A673 (cell line): ENCODE measurements at regions not wholly inside any gene's neighbourhood (a gene's known extent, or its start where the extent isn't known, plus 50 kb on each side); places are given as distances from the start of the nearest gene placed in this dataset.

ENCODE experiments used
- BruUV-seq: library from RNA; stranded (reverse); fragments of 400-500 nt; replicated peaks from 2 replicates; lab custom pipeline; 2021; lab: Mats Ljungman, UMichigan
- CTCF ChIA-PET: fragments of 300-600 bp; sonication (Branson Sonifier 250); formaldehyde crosslinking; loops from one replicate; lab custom pipeline; 2022; ENCODE audit warnings: antibody characterized with exemption; lab: Charles Lee
- POLR2A ChIA-PET: fragments of 300-600 bp; sonication (Branson Sonifier 250); formaldehyde crosslinking; loops from one replicate; lab custom pipeline; 2022; ENCODE audit warnings: antibody characterized with exemption; ENCODE audit not compliant: low non-redundant PET; lab: Charles Lee
- DNase-seq: peaks from one replicate; pipeline ENCODE4 v3.0.0-alpha.2; 2015; ENCODE audit warnings: low spot score
- H3K27ac ChIP-seq: fragments of 200-600 bp; sonication (generic); 2 replicates; pipeline ENCODE4 v1.5.1; 2016; ENCODE audit warnings: mixed run types, low read depth, mild to moderate bottlenecking, mixed read lengths, antibody characterized with exemption, low read length; ENCODE audit not compliant: poor library complexity, severe bottlenecking
- H3K27me3 ChIP-seq: fragments of 200-600 bp; sonication (generic); replicated peaks from 2 replicates; pipeline ENCODE4 v1.6.1; 2017; ENCODE audit warnings: mixed run types, low read depth, mild to moderate bottlenecking, mixed read lengths, antibody characterized with exemption, low read length; ENCODE audit not compliant: insufficient read depth, poor library complexity
- H3K36me3 ChIP-seq: fragments of 200-600 bp; sonication (generic); 2 replicates; pipeline ENCODE4 v1.6.1; 2016; ENCODE audit warnings: mixed run types, mild to moderate bottlenecking, mixed read lengths, antibody characterized with exemption, low read length; ENCODE audit not compliant: insufficient read depth, poor library complexity, severe bottlenecking
- H3K4me1 ChIP-seq: fragments of 200-600 bp; sonication (generic); 2 replicates; pipeline ENCODE4 v1.6.1; 2017; ENCODE audit warnings: mixed run types, mild to moderate bottlenecking, mixed read lengths, antibody characterized with exemption, low read length; ENCODE audit not compliant: insufficient read depth, poor library complexity, severe bottlenecking
- H3K4me3 ChIP-seq: fragments of 200-600 bp; sonication (generic); 2 replicates; pipeline ENCODE4 v1.5.1; 2016; ENCODE audit warnings: low read depth, mixed run types, mild to moderate bottlenecking, mixed read lengths, low read length; ENCODE audit not compliant: poor library complexity, severe bottlenecking
- H3K9me3 ChIP-seq: fragments of 200-600 bp; sonication (generic); 2 replicates; pipeline ENCODE4 v1.6.1; 2016; ENCODE audit warnings: mixed run types, low read depth, mild to moderate bottlenecking, mixed read lengths, antibody characterized with exemption, low read length; ENCODE audit not compliant: poor library complexity, severe bottlenecking
- CTCF ChIP-seq: fragments of 300-800, 200-600 bp; sonication (generic); conservative IDR thresholded peaks from 2 replicates; pipeline ENCODE4 v1.5.1; 2017; ENCODE audit warnings: low read depth, mild to moderate bottlenecking, antibody characterized with exemption, low read length, moderate library complexity, mixed read lengths
- EZH2 ChIP-seq: fragments of 200-600 bp; sonication (generic); IDR thresholded peaks from 2 replicates; pipeline ENCODE4 v1.6.1; 2017; ENCODE audit warnings: borderline replicate concordance, low read depth, mild to moderate bottlenecking, mixed read lengths, antibody characterized with exemption, low read length; ENCODE audit not compliant: poor library complexity, severe bottlenecking
- intact Hi-C: fragments of 100-400 bp; cut with micrococcal nuclease; formaldehyde crosslinking; loops from one replicate; pipeline ENCODE4 v1.10.0; 2022; ENCODE audit not compliant: unreplicated experiment

GRCh38 chr3:165355316-165355715 lies 159.1 kb upstream of the SLITRK3 start:
- TF ChIP-seq EZH2 = no peak
- H3K36me3 ChIP-seq = no peaks in the 10 kb centered on the region
- no peak overlapping the region for H3K4me3 ChIP-seq
- BruUV-seq = no TSS peak
- intact Hi-C loops = no loop called here
- ChIA-PET POLR2A (no interaction called here), CTCF (no interaction called here)
- no peaks in the 10 kb centered on the region for H3K4me1 ChIP-seq
- H3K27me3 ChIP-seq = no peaks in the 10 kb centered on the region
- no peaks in the 10 kb centered on the region for H3K9me3 ChIP-seq
- DNase-seq = no peak
- H3K27ac ChIP-seq = no peak overlapping the region

- POLR2A ChIA-PET = no interaction called here
- H3K36me3 ChIP-seq = no peaks in the 10 kb centered on the region
- CTCF ChIA-PET = no interaction called here
- H3K4me3 ChIP-seq = no peak overlapping the region
- no peak overlapping the region for H3K27ac ChIP-seq
- no peaks in the 10 kb centered on the region for H3K27me3 ChIP-seq
- intact Hi-C loops = no loop called here
- no peak for DNase-seq
- TF ChIP-seq EZH2 (no peak), CTCF (no peak)
- H3K4me1 ChIP-seq = no peaks in the 10 kb centered on the region
- no peaks in the 10 kb centered on the region for H3K9me3 ChIP-seq
- BruUV-seq = no TSS peak
These were observed 151.3 kb upstream of the SLITRK3 start for GRCh38 chr3:165347526-165347925.

- no peaks in the 10 kb centered on the region for H3K4me1 ChIP-seq
- H3K4me3 ChIP-seq = no peak overlapping the region
- no peaks in the 10 kb centered on the region for H3K9me3 ChIP-seq
- no peak overlapping the region for H3K27ac ChIP-seq
- H3K36me3 ChIP-seq = no peaks in the 10 kb centered on the region
- BruUV-seq = no TSS peak
- TF ChIP-seq CTCF (no peak), EZH2 (no peak)
- intact Hi-C loops = no loop called here
- ChIA-PET CTCF (no interaction called here), POLR2A (no interaction called here)
- no peaks in the 10 kb centered on the region for H3K27me3 ChIP-seq
- DNase-seq = no peak
These were observed 150.3 kb upstream of the SLITRK3 start for GRCh38 chr3:165346503-165346902.

GRCh38 chr3:165343185-165343584 lies 147.0 kb upstream of the SLITRK3 start:
- Histone ChIP-seq H3K36me3 (no peaks in the 10 kb centered on the region), H3K4me1 (no peaks in the 10 kb centered on the region), H3K27ac (no peak overlapping the region), H3K4me3 (no peak overlapping the region), H3K27me3 (no peaks in the 10 kb centered on the region), H3K9me3 (no peaks in the 10 kb centered on the region)
- DNase-seq = no peak
- intact Hi-C loops = no loop called here
- BruUV-seq = no TSS peak
- ChIA-PET POLR2A (no interaction called here), CTCF (no interaction called here)
- TF ChIP-seq CTCF (no peak), EZH2 (no peak)
